ENCODE measurements at regions not wholly inside any gene's neighbourhood (a gene's known extent, or its start where the extent isn't known, plus 50 kb on each side); places are given as distances from the start of the nearest gene placed in this dataset.

DNA sequence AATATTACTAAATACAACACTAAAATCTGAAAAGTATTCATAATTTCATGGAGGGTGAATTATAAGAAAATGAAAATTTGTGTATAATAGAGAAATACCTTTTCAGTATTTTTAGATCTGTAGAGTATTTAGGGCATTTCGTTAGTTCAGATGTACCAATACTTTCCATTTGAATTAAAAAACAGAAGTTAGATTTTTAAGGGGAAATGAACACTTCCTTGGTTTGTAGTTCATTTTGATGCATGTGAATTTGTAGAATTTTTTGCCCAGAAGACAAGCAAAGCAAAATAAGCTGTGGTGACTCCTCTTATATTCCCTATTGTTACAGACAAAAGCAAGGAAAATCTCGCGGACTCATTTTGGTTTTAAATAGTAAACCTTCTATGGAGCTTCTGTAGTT lies 209.0 kb upstream of the RPS23 start:
- CTCF ChIA-PET, result interaction anchor here (0.7 kb wide), 1 partner anchor 1231 kb away, joined by 3 read pairs; no protein-coding TSS in a partner anchor
- WGBS (ENCODE audit: missing lambda C conversion rate), result 64% methylated on average over 3 of the region's 3 CpGs

DNA sequence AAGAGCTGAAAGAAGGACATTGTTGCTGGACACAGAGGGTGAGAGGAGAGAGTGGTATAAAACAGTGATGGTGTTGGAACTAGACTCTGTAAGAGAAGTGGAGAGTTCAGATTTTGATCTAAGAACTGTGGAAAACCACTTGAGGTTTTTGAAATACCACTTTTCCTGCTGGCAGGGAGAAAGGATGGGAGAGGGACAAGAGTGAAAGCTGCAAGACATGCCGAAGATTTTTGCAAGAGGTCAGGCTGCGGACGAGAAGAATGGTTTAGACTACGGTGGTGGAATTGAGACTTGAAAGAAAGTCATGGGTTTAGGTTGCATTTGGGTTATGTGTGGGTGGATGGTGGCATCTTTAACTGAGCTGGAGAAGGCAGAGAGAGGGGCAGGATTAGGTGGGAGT lies 202.2 kb upstream of the RPS23 start:
- Histone ChIP-seq H3K9me3 (no peaks in the 10 kb centered on the region), H3K27ac (no peak overlapping the region), H3K4me1 (no peaks in the 10 kb centered on the region), H3K4me2 (no peak overlapping the region), H3K4me3 (no peak overlapping the region)
- ATAC-seq, result no peak
- no peak for FAIRE-seq
- POLR2A ChIA-PET, result no interaction called here
- TF ChIP-seq EHMT2 (IDR thresholded peaks at IDR 0.05; ENCODE audit: low read depth) (no peak), NPAS2 (CRISPR knock-in tag; IDR thresholded peaks at IDR 0.05; ENCODE audit: borderline replicate concordance) (no peak), JUNB (IDR thresholded peaks at IDR 0.05) (no peak)
- DNase-seq (ENCODE audit: low read depth in 1 of 2, low spot score in 1 of 2), result no peak
- 45% methylated on average over 4 of the region's 4 CpGs for WGBS (ENCODE audit: missing lambda C conversion rate)
- CTCF ChIA-PET, result interaction anchor here (0.6 kb wide), 1 partner anchor 10 kb away, joined by 3 read pairs; no protein-coding TSS in a partner anchor

More for the DNA sequence above, 209.0 kb upstream of the RPS23 start:
- Histone ChIP-seq H3K4me2 (no peak overlapping the region), H3K4me3 (no peak overlapping the region), H3K9me3 (no peaks in the 10 kb centered on the region), H3K27ac (no peak overlapping the region), H3K4me1 (no peaks in the 10 kb centered on the region)
- TF ChIP-seq BHLHE40 (IDR thresholded peaks at IDR 0.05; ENCODE audit: low read depth, low read length), result no peak
- no peak for TF ChIP-seq MYC (IDR thresholded peaks at IDR 0.05; ENCODE audit: borderline replicate concordance, low read length)
- no peak for TF ChIP-seq SMC3 (IDR thresholded peaks at IDR 0.05)
- no peak for TF ChIP-seq PHF8 (IDR thresholded peaks at IDR 0.05; ENCODE audit: borderline replicate concordance, low read depth)
- no peak for TF ChIP-seq NR3C1 (IDR thresholded peaks at IDR 0.05)
- no peak for TF ChIP-seq NPAS2 (CRISPR knock-in tag; IDR thresholded peaks at IDR 0.05; ENCODE audit: borderline replicate concordance)
- no peak for TF ChIP-seq TP53 (CRISPR knock-in tag; IDR thresholded peaks at IDR 0.05)
- TF ChIP-seq, protein P1, sequence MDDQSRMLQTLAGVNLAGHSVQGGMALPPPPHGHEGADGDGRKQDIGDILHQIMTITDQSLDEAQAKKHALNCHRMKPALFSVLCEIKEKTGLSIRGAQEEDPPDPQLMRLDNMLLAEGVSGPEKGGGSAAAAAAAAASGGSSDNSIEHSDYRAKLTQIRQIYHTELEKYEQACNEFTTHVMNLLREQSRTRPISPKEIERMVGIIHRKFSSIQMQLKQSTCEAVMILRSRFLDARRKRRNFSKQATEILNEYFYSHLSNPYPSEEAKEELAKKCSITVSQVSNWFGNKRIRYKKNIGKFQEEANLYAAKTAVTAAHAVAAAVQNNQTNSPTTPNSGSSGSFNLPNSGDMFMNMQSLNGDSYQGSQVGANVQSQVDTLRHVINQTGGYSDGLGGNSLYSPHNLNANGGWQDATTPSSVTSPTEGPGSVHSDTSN (IDR thresholded peaks at IDR 0.05), result no peak
- TF ChIP-seq SREBF2 (IDR thresholded peaks at IDR 0.05), result no peak
- TF ChIP-seq EHF (CRISPR knock-in tag; IDR thresholded peaks at IDR 0.05), result no peak
- TF ChIP-seq FOSL2 (IDR thresholded peaks at IDR 0.05), result no peak
- no peak for TF ChIP-seq FOSL2 (CRISPR knock-in tag; IDR thresholded peaks at IDR 0.05)
- no peak for TF ChIP-seq HEYL (CRISPR knock-in tag; IDR thresholded peaks at IDR 0.05)
- TF ChIP-seq, protein P2, sequence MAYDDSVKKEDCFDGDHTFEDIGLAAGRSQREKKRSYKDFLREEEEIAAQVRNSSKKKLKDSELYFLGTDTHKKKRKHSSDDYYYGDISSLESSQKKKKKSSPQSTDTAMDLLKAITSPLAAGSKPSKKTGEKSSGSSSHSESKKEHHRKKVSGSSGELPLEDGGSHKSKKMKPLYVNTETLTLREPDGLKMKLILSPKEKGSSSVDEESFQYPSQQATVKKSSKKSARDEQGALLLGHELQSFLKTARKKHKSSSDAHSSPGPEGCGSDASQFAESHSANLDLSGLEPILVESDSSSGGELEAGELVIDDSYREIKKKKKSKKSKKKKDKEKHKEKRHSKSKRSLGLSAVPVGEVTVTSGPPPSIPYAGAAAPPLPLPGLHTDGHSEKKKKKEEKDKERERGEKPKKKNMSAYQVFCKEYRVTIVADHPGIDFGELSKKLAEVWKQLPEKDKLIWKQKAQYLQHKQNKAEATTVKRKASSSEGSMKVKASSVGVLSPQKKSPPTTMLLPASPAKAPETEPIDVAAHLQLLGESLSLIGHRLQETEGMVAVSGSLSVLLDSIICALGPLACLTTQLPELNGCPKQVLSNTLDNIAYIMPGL (CRISPR knock-in tag; IDR thresholded peaks at IDR 0.05; ENCODE audit: borderline replicate concordance), result no peak
- no peak for TF ChIP-seq KDM1A (IDR thresholded peaks at IDR 0.05; ENCODE audit: low read depth)
- TF ChIP-seq HOXB5 (CRISPR knock-in tag; IDR thresholded peaks at IDR 0.05), result no peak
- no peak for TF ChIP-seq RNF2 (IDR thresholded peaks at IDR 0.05; ENCODE audit: borderline replicate concordance, low read depth)
- no peak for TF ChIP-seq JUNB (IDR thresholded peaks at IDR 0.05)
- TF ChIP-seq, protein P3, sequence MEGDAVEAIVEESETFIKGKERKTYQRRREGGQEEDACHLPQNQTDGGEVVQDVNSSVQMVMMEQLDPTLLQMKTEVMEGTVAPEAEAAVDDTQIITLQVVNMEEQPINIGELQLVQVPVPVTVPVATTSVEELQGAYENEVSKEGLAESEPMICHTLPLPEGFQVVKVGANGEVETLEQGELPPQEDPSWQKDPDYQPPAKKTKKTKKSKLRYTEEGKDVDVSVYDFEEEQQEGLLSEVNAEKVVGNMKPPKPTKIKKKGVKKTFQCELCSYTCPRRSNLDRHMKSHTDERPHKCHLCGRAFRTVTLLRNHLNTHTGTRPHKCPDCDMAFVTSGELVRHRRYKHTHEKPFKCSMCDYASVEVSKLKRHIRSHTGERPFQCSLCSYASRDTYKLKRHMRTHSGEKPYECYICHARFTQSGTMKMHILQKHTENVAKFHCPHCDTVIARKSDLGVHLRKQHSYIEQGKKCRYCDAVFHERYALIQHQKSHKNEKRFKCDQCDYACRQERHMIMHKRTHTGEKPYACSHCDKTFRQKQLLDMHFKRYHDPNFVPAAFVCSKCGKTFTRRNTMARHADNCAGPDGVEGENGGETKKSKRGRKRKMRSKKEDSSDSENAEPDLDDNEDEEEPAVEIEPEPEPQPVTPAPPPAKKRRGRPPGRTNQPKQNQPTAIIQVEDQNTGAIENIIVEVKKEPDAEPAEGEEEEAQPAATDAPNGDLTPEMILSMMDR (IDR thresholded peaks at IDR 0.05), result no peak
- TF ChIP-seq, protein P4, sequence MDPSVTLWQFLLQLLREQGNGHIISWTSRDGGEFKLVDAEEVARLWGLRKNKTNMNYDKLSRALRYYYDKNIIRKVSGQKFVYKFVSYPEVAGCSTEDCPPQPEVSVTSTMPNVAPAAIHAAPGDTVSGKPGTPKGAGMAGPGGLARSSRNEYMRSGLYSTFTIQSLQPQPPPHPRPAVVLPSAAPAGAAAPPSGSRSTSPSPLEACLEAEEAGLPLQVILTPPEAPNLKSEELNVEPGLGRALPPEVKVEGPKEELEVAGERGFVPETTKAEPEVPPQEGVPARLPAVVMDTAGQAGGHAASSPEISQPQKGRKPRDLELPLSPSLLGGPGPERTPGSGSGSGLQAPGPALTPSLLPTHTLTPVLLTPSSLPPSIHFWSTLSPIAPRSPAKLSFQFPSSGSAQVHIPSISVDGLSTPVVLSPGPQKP (IDR thresholded peaks at IDR 0.05; ENCODE audit: low read depth, low read length), result no peak
- TF ChIP-seq ZSCAN20 (CRISPR knock-in tag; IDR thresholded peaks at IDR 0.05), result no peak
- no peak for FAIRE-seq
- POLR2A ChIA-PET, result no interaction called here
- no peak for ATAC-seq
- DNase-seq (ENCODE audit: low read depth in 1 of 2, low spot score in 1 of 2), result no peak
